ENCODE measurements at regions not wholly inside any gene's neighbourhood (a gene's known extent, or its start where the extent isn't known, plus 50 kb on each side); places are given as distances from the start of the nearest gene placed in this dataset.

- no peaks in the 10 kb centered on the region for H3K4me1 ChIP-seq
- no peak for DNase-seq
- intact Hi-C loops (cut with DNase I; ENCODE audit: low total_unique reads): no loop called here
- no peaks in the 10 kb centered on the region for H3K27me3 ChIP-seq
- no peaks in the 10 kb centered on the region for H3K36me3 ChIP-seq
- no peak for TF ChIP-seq CTCF (IDR thresholded peaks at IDR 0.05)
- no peak for TF ChIP-seq POLR2A (IDR thresholded peaks at IDR 0.05)
- no peaks in the 10 kb centered on the region for H3K9me3 ChIP-seq
- no peak overlapping the region for H3K4me3 ChIP-seq
- H3K27ac ChIP-seq: no peak overlapping the region
Measured at GRCh38 chr6:134553936-134554335, 236.0 kb upstream of the SGK1 start.

GRCh38 chr6:134551245-134551960 lies 233.5 kb upstream of the SGK1 start:
- intact Hi-C loops (cut with DNase I; ENCODE audit: low total_unique reads): no loop called here
- H3K36me3 ChIP-seq: no peaks in the 10 kb centered on the region
- H3K27ac ChIP-seq: no peak overlapping the region
- no peaks in the 10 kb centered on the region for H3K9me3 ChIP-seq
- no peaks in the 10 kb centered on the region for H3K27me3 ChIP-seq
- H3K4me1 ChIP-seq: no peaks in the 10 kb centered on the region
- H3K4me3 ChIP-seq: no peak overlapping the region
- no peak for DNase-seq
- TF ChIP-seq POLR2A (IDR thresholded peaks at IDR 0.05) (no peak), CTCF (IDR thresholded peaks at IDR 0.05) (no peak)

- H3K27me3 ChIP-seq: no peaks in the 10 kb centered on the region
- H3K36me3 ChIP-seq: no peaks in the 10 kb centered on the region
- DNase-seq: no peak
- intact Hi-C loops (cut with DNase I; ENCODE audit: low total_unique reads): no loop called here
- H3K27ac ChIP-seq: no peak overlapping the region
- TF ChIP-seq POLR2A (IDR thresholded peaks at IDR 0.05): no peak
- no peaks in the 10 kb centered on the region for H3K4me1 ChIP-seq
- no peak overlapping the region for H3K4me3 ChIP-seq
- H3K9me3 ChIP-seq: no peaks in the 10 kb centered on the region
Measured at GRCh38 chr6:134550604-134551003, 232.7 kb upstream of the SGK1 start.

GRCh38 chr6:134549854-134550253 lies 231.9 kb upstream of the SGK1 start:
- no peak for DNase-seq
- Histone ChIP-seq H3K36me3 (no peaks in the 10 kb centered on the region), H3K4me1 (no peaks in the 10 kb centered on the region), H3K27me3 (no peaks in the 10 kb centered on the region), H3K4me3 (no peak overlapping the region), H3K9me3 (no peaks in the 10 kb centered on the region), H3K27ac (no peak overlapping the region)
- no peak for TF ChIP-seq POLR2A (IDR thresholded peaks at IDR 0.05)
- no peak for TF ChIP-seq CTCF (IDR thresholded peaks at IDR 0.05)
- intact Hi-C loops (cut with DNase I; ENCODE audit: low total_unique reads): no loop called here

GRCh38 chr6:134546962-134547645 lies 229.2 kb upstream of the SGK1 start:
- Histone ChIP-seq H3K36me3 (no peaks in the 10 kb centered on the region), H3K9me3 (no peaks in the 10 kb centered on the region), H3K27ac (no peak overlapping the region), H3K27me3 (no peaks in the 10 kb centered on the region), H3K4me3 (no peak overlapping the region), H3K4me1 (no peaks in the 10 kb centered on the region)
- intact Hi-C loops (cut with DNase I; ENCODE audit: low total_unique reads): no loop called here
- TF ChIP-seq POLR2A (IDR thresholded peaks at IDR 0.05) (no peak), CTCF (IDR thresholded peaks at IDR 0.05) (no peak)
- no peak for DNase-seq

Measured in uterus (tissue), 3 donors.